GM19455 (cell line): ENCODE measurements at regions not wholly inside any gene's neighbourhood (a gene's known extent, or its start where the extent isn't known, plus 50 kb on each side); places are given as distances from the start of the nearest gene placed in this dataset.
"Not testable (repeated sequence)": the region's sequence is repeated elsewhere in the genome, so short reads cannot be mapped to it uniquely, and the experiment has no call there.

ENCODE experiments used
- ATAC-seq: cut with Tn5 transposase; IDR thresholded peaks from one replicate; pipeline ENCODE4 v1.9.1; 2021; ENCODE audit not compliant: unreplicated experiment

GRCh38 chr5:62790348-62790747 is 211.7 kb downstream of the LRRC70 start:
- ATAC-seq = no peak

- ATAC-seq = no peak
Measured at GRCh38 chr5:62786099-62786498, 207.5 kb downstream of the LRRC70 start.

GRCh38 chr5:62785588-62785987 is 207.0 kb downstream of the LRRC70 start:
- no peak for ATAC-seq

- no peak for ATAC-seq
Measured at GRCh38 chr5:62783374-62784057, 204.9 kb downstream of the LRRC70 start.

GRCh38 chr5:62780888-62781287 is 202.3 kb downstream of the LRRC70 start:
- no peak for ATAC-seq

- no peak for ATAC-seq
Measured at GRCh38 chr5:62780230-62780629, 201.6 kb downstream of the LRRC70 start.

GRCh38 chr5:62779010-62779422 is 200.4 kb downstream of the LRRC70 start:
- peak; percentile 57 for ATAC-seq

GRCh38 chr5:62778316-62779009 is 199.8 kb downstream of the LRRC70 start:
- ATAC-seq = peak; percentile 33

GRCh38 chr5:62777081-62777480 is 198.5 kb downstream of the LRRC70 start:
- ATAC-seq = not testable (repeated sequence)

- ATAC-seq = not testable (repeated sequence)
Measured at GRCh38 chr5:62776592-62776991, 198.0 kb downstream of the LRRC70 start.

GRCh38 chr5:62773460-62773859 is 194.8 kb downstream of the LRRC70 start:
- ATAC-seq = no peak

GRCh38 chr5:62771341-62771740 is 192.7 kb downstream of the LRRC70 start:
- ATAC-seq = no peak

GRCh38 chr5:62767650-62768049 is 189.0 kb downstream of the LRRC70 start:
- no peak for ATAC-seq

- no peak for ATAC-seq
Measured at GRCh38 chr5:62767077-62767476, 188.5 kb downstream of the LRRC70 start.

- no peak for ATAC-seq
Measured at GRCh38 chr5:62762503-62762902, 183.9 kb downstream of the LRRC70 start.

GRCh38 chr5:62757686-62758085 is 179.1 kb downstream of the LRRC70 start:
- ATAC-seq = not testable (repeated sequence)

- ATAC-seq = not testable (repeated sequence)
Measured at GRCh38 chr5:62752998-62753367, 174.4 kb downstream of the LRRC70 start.

GRCh38 chr5:62752056-62752997 is 173.7 kb downstream of the LRRC70 start:
- ATAC-seq = not testable (repeated sequence)

- ATAC-seq = no peak
Measured at GRCh38 chr5:62742207-62742606, 163.6 kb downstream of the LRRC70 start.

GRCh38 chr5:62741761-62742160 is 163.1 kb downstream of the LRRC70 start:
- no peak for ATAC-seq

GRCh38 chr5:62737766-62738165 is 159.1 kb downstream of the LRRC70 start:
- ATAC-seq = no peak
